BLaER1 (cell line): ENCODE measurements at regions not wholly inside any gene's neighbourhood (a gene's known extent, or its start where the extent isn't known, plus 50 kb on each side); places are given as distances from the start of the nearest gene placed in this dataset.

Experiments used
- H3K27ac ChIP-seq: shearing (Covaris generic); formaldehyde crosslinking; 2 replicates; pipeline ENCODE4 v1.8.1; 2022
- H3K27me3 ChIP-seq: shearing (Covaris generic); formaldehyde crosslinking; 2 replicates; pipeline ENCODE4 v1.8.1; 2022
- H3K36me3 ChIP-seq: shearing (Covaris generic); formaldehyde crosslinking; 2 replicates; pipeline ENCODE4 v1.8.1; 2022
- H3K4me1 ChIP-seq: shearing (Covaris generic); formaldehyde crosslinking; 2 replicates; pipeline ENCODE4 v1.8.1; 2022
- H3K4me2 ChIP-seq: shearing (Covaris generic); formaldehyde crosslinking; 2 replicates; pipeline ENCODE4 v1.8.1; 2022
- H3K4me3 ChIP-seq: shearing (Covaris generic); formaldehyde crosslinking; 2 replicates; pipeline ENCODE4 v1.8.1; 2022
- H3K9ac ChIP-seq: shearing (Covaris generic); formaldehyde crosslinking; 2 replicates; pipeline ENCODE4 v1.8.1; 2022
- H3K9me3 ChIP-seq: shearing (Covaris generic); formaldehyde crosslinking; 2 replicates; pipeline ENCODE4 v1.8.1; 2022
- H4K20me1 ChIP-seq: shearing (Covaris generic); formaldehyde crosslinking; 2 replicates; pipeline ENCODE4 v1.8.1; 2022
- Cebpa-rat ChIP-seq: shearing (Covaris generic); IDR thresholded peaks from 2 replicates; pipeline ENCODE4 v1.8.1; 2022

DNA sequence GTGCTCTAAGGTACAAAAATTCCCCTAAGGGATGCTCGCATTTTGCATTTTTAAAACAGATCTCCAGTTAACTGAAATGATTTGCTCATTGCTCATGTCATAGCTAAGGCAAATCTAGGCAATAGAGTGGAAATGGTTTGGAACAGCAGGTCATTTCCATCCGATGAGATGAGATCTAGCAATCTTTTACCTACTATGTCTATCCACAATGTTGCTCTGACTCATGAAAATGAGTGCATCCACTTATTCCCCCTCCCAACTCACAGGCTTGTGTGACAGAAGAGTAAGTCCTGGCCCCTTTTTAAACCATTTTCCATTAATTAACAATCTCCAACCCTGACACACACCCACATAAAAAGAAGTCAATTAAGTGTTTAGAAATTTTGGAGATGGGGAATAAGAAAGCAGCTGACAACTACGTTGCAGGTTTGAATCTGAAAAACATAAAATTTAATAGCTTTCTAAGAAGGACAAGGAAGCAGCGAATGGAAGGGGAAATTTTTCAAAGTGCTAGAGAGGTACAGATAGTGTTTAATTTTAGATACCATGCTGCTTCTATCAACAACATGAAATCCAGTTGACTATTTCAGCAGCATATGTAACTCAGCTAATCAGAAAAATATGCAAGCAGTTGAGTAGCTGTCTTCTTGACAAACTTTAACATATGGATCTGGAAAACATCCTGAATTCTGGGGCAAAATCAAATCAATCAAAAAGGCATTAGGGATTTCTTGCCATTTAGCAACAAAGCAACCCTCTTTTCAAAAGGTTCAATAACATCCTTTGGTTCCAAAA, 112.0 kb downstream of the TMCO5A start:
- Histone ChIP-seq H4K20me1 (no peaks in the 10 kb centered on the region), H3K9me3 (peaks cover 12% of the 10 kb centered on the region), H3K4me1 (peaks cover 13% of the 10 kb centered on the region), H3K27me3 (no peaks in the 10 kb centered on the region), H3K4me2 (no peak overlapping the region), H3K4me3 (no peak overlapping the region), H3K27ac (no peak overlapping the region), H3K9ac (no peak overlapping the region), H3K36me3 (no peaks in the 10 kb centered on the region)
- TF ChIP-seq Cebpa-rat: no peak

DNA sequence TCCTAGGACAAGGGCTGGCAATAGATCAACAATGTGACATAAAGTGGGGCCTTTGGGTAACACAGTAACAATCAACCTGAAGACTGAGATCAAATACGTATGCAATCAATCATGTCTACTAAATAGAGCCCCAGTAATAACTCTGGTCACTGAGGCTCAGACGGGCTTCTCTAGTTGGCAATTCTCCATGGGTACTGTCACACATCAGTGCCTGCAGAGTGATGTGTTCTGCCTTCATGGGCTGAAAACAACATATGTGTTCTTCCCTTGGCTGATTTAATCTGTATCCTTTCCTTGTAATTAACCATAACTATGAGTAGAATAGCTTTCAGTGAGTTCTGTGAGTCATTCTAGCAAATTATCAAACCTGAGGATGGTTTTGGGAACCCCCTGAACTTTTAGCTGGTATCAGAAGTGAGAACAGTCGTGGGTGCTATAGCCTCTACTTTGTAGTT, 113.6 kb downstream of the TMCO5A start:
- no peak overlapping the region for H3K4me2 ChIP-seq
- TF ChIP-seq Cebpa-rat: no peak

DNA sequence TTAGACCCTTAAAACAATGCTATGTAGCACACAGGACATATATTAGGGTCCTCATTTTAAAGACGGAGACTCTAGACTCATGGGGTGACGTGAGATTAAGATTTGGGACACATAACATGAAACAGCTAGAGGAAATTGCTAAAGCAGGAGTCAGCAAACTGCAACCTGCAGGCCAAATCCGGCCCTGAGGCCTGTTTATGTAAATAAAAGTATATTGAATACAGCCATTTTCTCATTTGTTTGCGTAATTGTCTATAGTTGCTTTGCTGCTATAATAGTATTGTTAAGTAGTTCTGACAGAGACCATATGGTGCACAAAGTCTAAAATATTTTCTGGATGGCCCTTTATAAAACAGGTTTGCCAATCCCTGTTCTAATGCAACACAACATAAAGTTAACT, 115.5 kb downstream of the TMCO5A start:
- peaks cover 7% of the 10 kb centered on the region for H3K9me3 ChIP-seq
- no peaks in the 10 kb centered on the region for H3K4me1 ChIP-seq
- no peak overlapping the region for H3K4me2 ChIP-seq
- no peaks in the 10 kb centered on the region for H4K20me1 ChIP-seq
- H3K27ac ChIP-seq: no peak overlapping the region
- H3K4me3 ChIP-seq: no peak overlapping the region
- H3K36me3 ChIP-seq: no peaks in the 10 kb centered on the region
- H3K9ac ChIP-seq: no peak overlapping the region
- TF ChIP-seq Cebpa-rat: no peak
- no peaks in the 10 kb centered on the region for H3K27me3 ChIP-seq

More for the DNA sequence above, 113.6 kb downstream of the TMCO5A start:
- Histone ChIP-seq H3K9me3 (peaks cover 12% of the 10 kb centered on the region), H3K27me3 (no peaks in the 10 kb centered on the region), H3K4me3 (no peak overlapping the region), H3K36me3 (no peaks in the 10 kb centered on the region), H3K9ac (no peak overlapping the region), H3K4me1 (peaks cover 2% of the 10 kb centered on the region), H4K20me1 (no peaks in the 10 kb centered on the region), H3K27ac (no peak overlapping the region)

DNA sequence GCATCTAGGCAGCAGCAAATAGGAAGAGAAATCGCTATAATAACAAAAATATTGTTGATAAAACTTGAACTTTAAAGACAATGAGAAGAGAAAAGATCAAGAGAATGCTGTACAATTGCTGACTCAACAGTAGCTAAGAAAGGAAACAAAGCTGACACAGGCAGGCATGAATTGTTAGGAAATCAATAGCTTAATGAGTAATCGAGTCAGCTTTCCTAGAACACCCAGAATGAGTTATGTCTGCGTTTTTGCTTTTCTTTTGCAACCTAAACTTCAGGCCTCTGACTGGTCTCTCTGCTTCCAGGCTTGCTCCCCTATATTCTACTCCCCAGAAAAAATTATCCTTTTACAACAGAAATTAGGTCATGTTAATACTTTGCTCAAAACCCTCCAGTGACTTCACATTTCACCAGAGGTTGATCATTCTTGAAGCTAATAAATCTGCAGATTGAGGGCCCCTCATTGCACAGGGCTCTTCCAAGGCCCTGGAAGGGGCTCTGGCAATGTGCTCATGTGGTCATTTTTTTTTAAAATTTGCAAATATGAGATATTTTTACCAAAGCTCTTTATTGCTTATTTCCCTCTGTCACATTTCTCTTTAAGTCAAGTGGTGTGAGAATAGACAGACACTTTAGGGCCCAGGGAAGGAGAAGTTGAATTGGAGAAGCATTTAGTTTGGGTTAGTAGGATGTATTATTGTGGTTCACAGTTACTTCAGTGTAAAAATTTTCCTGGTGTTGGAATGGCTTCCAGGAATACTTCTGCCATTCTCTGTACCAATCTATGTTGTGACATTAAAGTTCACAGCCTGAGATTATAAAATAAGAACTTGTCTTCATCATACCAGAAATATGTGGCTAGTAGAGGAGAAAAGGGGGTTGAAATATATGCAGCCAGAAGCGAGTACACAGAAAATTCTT, 116.3 kb downstream of the TMCO5A start:
- Histone ChIP-seq H3K4me2 (no peak overlapping the region), H3K9me3 (peaks cover 7% of the 10 kb centered on the region), H4K20me1 (no peaks in the 10 kb centered on the region), H3K36me3 (no peaks in the 10 kb centered on the region), H3K4me1 (no peaks in the 10 kb centered on the region), H3K27ac (no peak overlapping the region), H3K9ac (no peak overlapping the region), H3K4me3 (no peak overlapping the region), H3K27me3 (no peaks in the 10 kb centered on the region)
- no peak for TF ChIP-seq Cebpa-rat

DNA sequence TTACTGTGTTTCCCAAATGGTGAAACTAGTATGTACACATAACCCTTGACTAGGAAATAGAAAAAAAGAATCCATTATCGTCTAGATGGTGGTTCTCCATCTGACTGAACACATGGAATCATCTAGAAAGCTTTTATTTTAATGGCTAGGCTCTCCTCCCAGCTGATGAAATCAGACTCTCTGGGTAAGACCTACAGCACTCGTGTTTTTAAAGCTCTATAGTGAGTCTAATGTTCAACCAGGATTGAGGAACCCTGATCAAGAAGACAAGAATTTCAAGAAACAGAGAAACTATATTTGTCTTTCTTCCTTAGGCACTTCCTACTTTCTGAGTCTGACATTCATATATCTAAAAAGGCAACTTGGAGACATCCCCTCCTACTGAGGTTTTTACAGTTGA, 118.8 kb downstream of the TMCO5A start:
- H3K9me3 ChIP-seq: no peaks in the 10 kb centered on the region; the same call in 1 of the 2 replicates
- H3K9ac ChIP-seq: no peak overlapping the region
- H4K20me1 ChIP-seq: no peaks in the 10 kb centered on the region
- no peaks in the 10 kb centered on the region for H3K27me3 ChIP-seq
- H3K4me3 ChIP-seq: no peak overlapping the region
- H3K4me1 ChIP-seq: no peaks in the 10 kb centered on the region
- no peak overlapping the region for H3K4me2 ChIP-seq
- H3K36me3 ChIP-seq: no peaks in the 10 kb centered on the region
- TF ChIP-seq Cebpa-rat: no peak
- H3K27ac ChIP-seq: no peak overlapping the region

DNA sequence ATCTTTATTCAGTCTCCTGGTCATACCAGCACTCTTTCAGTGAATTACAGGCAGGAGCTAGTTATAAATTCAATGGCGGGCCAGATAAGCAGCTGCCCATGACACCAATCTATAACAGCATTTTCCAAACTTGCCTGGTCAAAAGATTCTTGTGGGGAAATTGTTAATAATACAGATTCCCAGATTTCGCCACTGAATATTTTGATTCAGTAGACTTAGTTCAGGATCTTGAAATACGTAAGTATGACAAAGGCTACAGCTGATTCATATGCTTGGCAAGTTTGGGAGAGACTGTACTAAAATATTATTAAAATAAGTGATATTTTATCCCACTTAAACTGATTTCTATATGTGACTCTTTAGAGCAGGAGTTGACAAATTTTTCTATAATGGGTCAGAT, 119.3 kb downstream of the TMCO5A start:
- Histone ChIP-seq H4K20me1 (no peaks in the 10 kb centered on the region), H3K4me2 (no peak overlapping the region), H3K27me3 (no peaks in the 10 kb centered on the region), H3K4me3 (no peak overlapping the region), H3K27ac (no peak overlapping the region), H3K4me1 (no peaks in the 10 kb centered on the region), H3K9ac (no peak overlapping the region), H3K9me3 (no peaks in the 10 kb centered on the region), H3K36me3 (no peaks in the 10 kb centered on the region)
- TF ChIP-seq Cebpa-rat: no peak

DNA sequence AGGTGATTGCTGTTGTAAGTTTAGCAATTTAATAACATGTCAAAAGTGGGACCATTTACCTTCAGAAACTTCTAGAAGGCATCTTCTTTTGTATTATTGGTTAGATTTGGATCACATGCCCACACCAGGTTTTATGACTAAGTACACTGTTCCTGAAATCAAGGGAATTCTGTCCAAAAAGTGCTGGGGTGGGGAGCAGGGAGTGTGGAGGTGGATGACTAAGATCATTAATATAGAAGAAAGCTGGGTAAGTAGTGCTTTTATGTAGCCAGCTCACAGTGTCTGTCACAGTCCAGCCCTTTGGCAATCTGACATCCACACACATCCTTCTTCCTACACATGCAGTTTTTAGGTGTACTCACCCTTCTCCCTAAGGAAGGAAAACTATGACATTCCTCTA, 120.0 kb downstream of the TMCO5A start:
- no peaks in the 10 kb centered on the region for H3K4me1 ChIP-seq
- H3K4me2 ChIP-seq: no peak overlapping the region
- H3K9ac ChIP-seq: no peak overlapping the region
- no peak for TF ChIP-seq Cebpa-rat
- H3K4me3 ChIP-seq: no peak overlapping the region
- H3K27me3 ChIP-seq: no peaks in the 10 kb centered on the region
- no peaks in the 10 kb centered on the region for H4K20me1 ChIP-seq
- no peaks in the 10 kb centered on the region for H3K36me3 ChIP-seq
- no peaks in the 10 kb centered on the region for H3K9me3 ChIP-seq
- no peak overlapping the region for H3K27ac ChIP-seq

DNA sequence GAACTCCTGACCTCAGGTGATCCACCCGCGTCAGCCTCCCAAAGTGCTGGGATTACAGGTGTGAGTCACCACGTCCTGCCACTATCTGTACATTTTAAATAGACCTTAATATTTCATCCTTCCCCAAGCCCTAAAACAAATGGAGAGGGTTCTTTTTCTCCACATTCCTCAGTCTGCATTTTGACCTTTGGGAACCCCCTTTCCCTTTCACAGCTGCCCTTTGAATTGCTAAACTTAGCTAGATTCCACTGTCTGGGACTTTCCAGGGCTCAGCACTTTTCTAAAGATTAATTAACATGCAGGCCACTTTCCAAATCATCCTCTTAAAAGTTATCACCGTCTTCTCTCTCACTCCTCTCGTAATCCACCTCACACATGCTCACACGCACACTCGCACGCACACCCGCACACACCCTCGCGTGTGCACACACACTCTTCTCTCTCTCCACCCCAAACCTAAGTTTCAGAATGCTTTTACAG, 124.2 kb downstream of the TMCO5A start:
- TF ChIP-seq Cebpa-rat: no peak
- Histone ChIP-seq H3K4me2 (no peak overlapping the region), H3K9me3 (no peaks in the 10 kb centered on the region), H3K4me3 (no peak overlapping the region), H4K20me1 (no peaks in the 10 kb centered on the region), H3K9ac (no peak overlapping the region), H3K4me1 (peaks cover 17% of the 10 kb centered on the region), H3K27ac (no peak overlapping the region), H3K36me3 (no peaks in the 10 kb centered on the region), H3K27me3 (no peaks in the 10 kb centered on the region)

DNA sequence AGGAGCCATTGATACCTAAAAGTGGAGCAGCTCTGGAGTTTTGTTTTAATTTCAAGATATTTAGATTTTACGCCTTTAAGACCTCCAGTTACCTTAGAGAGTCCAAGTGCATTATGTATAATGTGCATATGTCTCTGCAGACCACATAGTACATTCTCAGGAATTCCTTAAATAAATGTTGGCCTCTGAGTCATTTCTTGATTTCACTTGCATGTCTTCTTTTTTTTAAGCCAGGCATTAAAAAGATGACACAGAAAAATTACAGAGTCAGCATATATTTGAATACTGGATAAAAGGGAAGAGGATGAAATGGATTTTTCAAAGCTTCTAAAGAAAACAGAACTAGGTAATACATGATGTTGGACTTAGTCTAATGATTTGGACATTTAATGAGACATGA, 125.2 kb downstream of the TMCO5A start:
- Histone ChIP-seq H3K27me3 (no peaks in the 10 kb centered on the region), H3K4me1 (peaks cover 17% of the 10 kb centered on the region), H3K9ac (no peak overlapping the region), H3K27ac (no peak overlapping the region), H3K9me3 (no peaks in the 10 kb centered on the region), H3K4me3 (no peak overlapping the region), H3K36me3 (no peaks in the 10 kb centered on the region), H3K4me2 (no peak overlapping the region), H4K20me1 (no peaks in the 10 kb centered on the region)
- TF ChIP-seq Cebpa-rat: no peak
